Lung (tissue), 11 donors: ENCODE measurements at regions not wholly inside any gene's neighbourhood (a gene's known extent, or its start where the extent isn't known, plus 50 kb on each side); places are given as distances from the start of the nearest gene placed in this dataset.
"Not testable (repeated sequence)": the region's sequence is repeated elsewhere in the genome, so short reads cannot be mapped to it uniquely, and the experiment has no call there.

ENCODE experiments used
- ATAC-seq: fragments of 200-7000 bp; cut with Tn5 transposase; one replicate; pipeline ENCODE4 v1.9.1; 2020; ENCODE audit warnings: moderate number of reproducible peaks; ENCODE audit not compliant: insufficient read depth, low FRiP score
- DNase-seq, 3 donors: peaks; one replicate each; pipeline ENCODE4 v3.0.0-alpha.2; 2013 to 2017
- H3K27ac ChIP-seq, 2 donors: one replicate each; pipeline ENCODE4 v1.5.1; 2013; ENCODE audit warnings: mild to moderate bottlenecking in 2 of 2, moderate library complexity in 2 of 2, control low read depth in 1 of 2, inconsistent platforms in 1 of 2, low read depth in 1 of 2, low read length in 1 of 2
- H3K27me3 ChIP-seq, 3 donors: one replicate each; pipeline ENCODE4 v1.5.1; 2013; ENCODE audit warnings: low read length in 2 of 3; ENCODE audit not compliant: control insufficient read depth in 3 of 3, insufficient read depth in 3 of 3
- H3K36me3 ChIP-seq, 4 donors: one replicate each; pipeline ENCODE4 v1.5.1; 2013; ENCODE audit warnings: low read length in 4 of 4, mild to moderate bottlenecking in 1 of 4, moderate library complexity in 1 of 4; ENCODE audit not compliant: control insufficient read depth in 4 of 4, insufficient read depth in 4 of 4
- H3K4me1 ChIP-seq, 5 donors: one replicate each; pipeline ENCODE4 v1.5.1; 2013; ENCODE audit warnings: low read length in 5 of 5, mild to moderate bottlenecking in 2 of 5, moderate library complexity in 1 of 5; ENCODE audit not compliant: control insufficient read depth in 5 of 5, insufficient read depth in 5 of 5
- H3K4me3 ChIP-seq: one replicate; pipeline ENCODE4 v1.5.1; 2013; ENCODE audit warnings: mild to moderate bottlenecking, control low read depth, moderate library complexity
- H3K9ac ChIP-seq, 2 donors: one replicate each; pipeline ENCODE4 v1.5.1; 2013; ENCODE audit warnings: low read length in 2 of 2, control low read depth in 1 of 2; ENCODE audit not compliant: insufficient read depth in 1 of 2
- H3K9me3 ChIP-seq, 4 donors: one replicate each; pipeline ENCODE4 v1.5.1; 2013; ENCODE audit warnings: low read length in 3 of 4, mild to moderate bottlenecking in 1 of 4, moderate library complexity in 1 of 4; ENCODE audit not compliant: control insufficient read depth in 4 of 4, insufficient read depth in 3 of 4
- CTCF ChIP-seq: IDR thresholded peaks from 2 replicates; pipeline ENCODE4 v1.5.1; 2012; ENCODE audit warnings: mild to moderate bottlenecking; ENCODE audit errors: control extremely low read depth, extremely low read depth
- WGBS, 2 donors: extraction: QIAGEN DNeasy Blood & Tissue Kit; methylation state at CpG; one replicate each; pipeline ENCODE4 v1.1.7; 2013; 5-methylcytosine and 5-hydroxymethylcytosine counted together
- donor health status: control.
- donor health status: control.
- donor health status: Bipolar disorder and iron deficiency.
- donor health status: healthy.
- donor health status: DM: yes; HTN: yes; CAD: no.

DNA sequence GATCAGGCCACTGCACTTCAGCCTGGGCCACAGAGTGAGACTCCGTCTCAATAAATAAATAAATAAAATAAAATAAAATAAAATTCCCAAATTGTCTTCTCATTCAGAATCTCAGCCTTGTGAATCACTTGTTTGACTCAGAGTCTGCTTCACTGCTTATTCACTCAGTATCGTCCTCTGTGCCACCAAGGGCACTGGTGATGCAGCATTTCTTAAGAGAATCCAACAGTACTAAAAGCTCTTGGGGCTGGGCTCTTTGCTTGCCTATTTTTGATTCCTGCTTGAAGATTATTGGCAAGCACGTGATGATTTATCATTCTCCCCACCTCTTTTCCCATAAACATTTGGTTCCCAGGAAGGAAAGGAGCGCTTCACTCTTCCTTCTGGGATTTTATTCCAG lies 54.8 kb upstream of the HMGB1 start:
- H3K27me3 ChIP-seq: no peaks in the 10 kb centered on the region
- no peaks in the 10 kb centered on the region for H3K4me1 ChIP-seq
- H3K27ac ChIP-seq: no peak overlapping the region
- no peaks in the 10 kb centered on the region for H3K36me3 ChIP-seq
- DNase-seq (no peak), ATAC-seq (no peak)
- no peak for TF ChIP-seq CTCF
- no peaks in the 10 kb centered on the region for H3K9me3 ChIP-seq
- no peak overlapping the region for H3K9ac ChIP-seq
- WGBS, 2 donors: 86 to 97% methylated on average over 4 of the region's 4 CpGs
- no peak overlapping the region for H3K4me3 ChIP-seq

- H3K9ac ChIP-seq: no peak overlapping the region
- 72 to 98% methylated on average over 2 of the region's 2 CpGs for WGBS, 2 donors
- no peak overlapping the region for H3K4me3 ChIP-seq
- TF ChIP-seq CTCF: no peak
- H3K36me3 ChIP-seq: no peaks in the 10 kb centered on the region
- DNase-seq (no peak), ATAC-seq (no peak)
- H3K27ac ChIP-seq: no peak overlapping the region
- no peaks in the 10 kb centered on the region for H3K4me1 ChIP-seq
- H3K9me3 ChIP-seq: no peaks in the 10 kb centered on the region
- no peaks in the 10 kb centered on the region for H3K27me3 ChIP-seq
Observed at GRCh38 chr13:30523211-30523610, 57.5 kb upstream of the HMGB1 start.

GRCh38 chr13:30523817-30524216 lies 58.1 kb upstream of the HMGB1 start:
- not testable (repeated sequence) for H3K4me1 ChIP-seq, H3K27me3 ChIP-seq, H3K4me3 ChIP-seq, H3K9ac ChIP-seq, H3K9me3 ChIP-seq, ATAC-seq, H3K27ac ChIP-seq, H3K36me3 ChIP-seq, DNase-seq
- 92 to 95% methylated on average over 1 of the region's 1 CpG for WGBS, 2 donors

DNA sequence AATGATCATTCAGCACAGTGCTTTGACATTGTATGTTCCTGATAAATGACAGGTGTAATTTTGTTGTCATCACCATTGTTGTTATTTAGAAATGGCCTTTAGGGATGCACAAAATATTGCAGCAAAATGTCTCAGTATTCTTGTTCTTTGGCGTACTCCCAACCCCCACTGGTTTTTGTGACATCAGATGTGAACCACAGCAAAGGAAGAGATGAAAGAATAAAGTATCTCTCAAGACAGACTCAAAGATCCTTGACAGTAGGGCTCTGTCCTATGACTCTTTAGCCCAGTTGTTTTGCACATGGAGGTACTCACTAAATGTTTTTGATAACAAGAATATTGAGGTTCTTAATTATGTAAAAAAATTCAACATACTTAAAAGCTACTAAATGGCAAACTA lies 59.5 kb upstream of the HMGB1 start:
- H3K9ac ChIP-seq, H3K36me3 ChIP-seq, H3K9me3 ChIP-seq, H3K27ac ChIP-seq, DNase-seq, ATAC-seq, H3K27me3 ChIP-seq, H3K4me1 ChIP-seq, H3K4me3 ChIP-seq: not testable (repeated sequence)
- 0 to 40% methylated on average over 1 of the region's 1 CpG for WGBS, 2 donors
